ENCODE measurements at regions not wholly inside any gene's neighbourhood (a gene's known extent, or its start where the extent isn't known, plus 50 kb on each side); places are given as distances from the start of the nearest gene placed in this dataset.

DNA sequence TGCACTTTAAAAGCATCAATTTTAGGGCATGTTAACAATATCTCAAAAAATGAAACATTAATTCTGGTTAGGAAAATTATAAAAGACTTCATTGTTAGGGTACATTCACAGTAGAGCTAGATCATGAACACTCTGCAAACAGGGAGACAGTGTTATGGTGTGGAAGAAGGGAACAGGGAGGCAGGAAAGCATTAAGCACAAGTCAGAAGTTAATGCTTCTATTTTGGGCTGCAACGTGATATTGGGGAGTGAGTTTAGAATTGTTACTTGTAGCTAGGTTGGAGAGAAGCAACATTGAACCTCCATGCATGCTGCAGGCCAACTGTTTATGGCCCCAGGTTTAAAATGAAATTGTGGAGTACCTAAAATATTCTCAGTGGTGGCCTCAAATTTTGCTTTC lies 278.1 kb upstream of the NMUR2 start:
- no peak for DNase-seq (ENCODE audit: low read depth)

DNA sequence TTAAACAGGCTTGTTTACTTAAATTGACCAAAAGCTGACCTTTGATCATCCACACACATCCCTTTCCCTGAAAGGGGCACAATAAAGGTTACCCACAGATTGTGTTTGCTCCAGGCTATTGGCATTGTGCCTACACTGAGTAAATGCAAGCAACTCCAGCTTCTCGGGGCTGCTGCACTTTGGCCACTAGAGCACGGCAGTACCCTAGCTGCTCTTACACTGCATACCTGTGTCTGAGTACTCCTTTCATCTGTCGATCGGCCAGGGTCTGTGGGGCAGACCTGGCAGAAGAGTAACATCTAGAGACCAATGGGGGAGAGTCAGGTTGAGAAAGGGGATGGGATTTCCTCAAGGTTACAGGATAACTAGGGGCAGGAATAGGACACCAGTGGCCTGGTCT lies 281.9 kb upstream of the NMUR2 start:
- no peak for DNase-seq (ENCODE audit: low read depth)
- no peak for TF ChIP-seq CTCF (IDR thresholded peaks at IDR 0.05; ENCODE audit: low read depth, low read length, missing control alignments)

More for the DNA sequence above, 278.1 kb upstream of the NMUR2 start:
- no peak for TF ChIP-seq CTCF (IDR thresholded peaks at IDR 0.05; ENCODE audit: low read depth, low read length, missing control alignments)
- no peak overlapping the region for H3K4me3 ChIP-seq (ENCODE audit: low read depth, low read length)

DNA sequence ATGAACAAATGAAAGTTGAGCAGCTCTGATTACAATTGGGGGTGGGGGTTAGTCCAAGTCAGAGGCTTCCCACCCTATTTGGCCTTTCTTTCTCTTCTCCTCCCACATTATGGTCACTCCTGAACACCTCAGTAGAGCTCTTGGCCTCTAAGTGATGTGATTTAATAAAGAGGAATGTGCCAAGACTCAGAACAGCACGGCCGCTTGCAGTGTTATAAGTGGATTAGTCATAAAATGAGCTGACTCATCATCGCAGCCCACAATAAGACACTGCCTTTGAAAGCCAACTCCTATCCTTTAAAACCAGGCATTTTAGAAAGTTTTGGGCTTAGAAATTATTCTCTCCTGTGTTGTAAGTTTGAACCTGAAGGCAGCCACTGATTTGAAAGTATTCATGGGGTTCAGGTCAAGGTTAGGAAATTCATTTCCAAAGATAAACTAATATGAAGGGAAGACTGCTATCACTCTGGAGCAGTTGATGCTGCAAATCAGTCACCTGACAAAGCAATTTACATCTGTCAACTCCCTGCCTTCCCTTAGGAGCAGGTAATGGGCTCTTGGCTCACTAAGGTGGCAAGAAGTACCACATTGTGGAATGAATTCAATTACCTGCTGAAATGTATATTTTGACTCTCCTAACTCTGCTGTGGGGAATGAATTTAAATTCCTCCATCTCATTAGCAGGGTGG lies 283.6 kb upstream of the NMUR2 start:
- H3K4me3 ChIP-seq (ENCODE audit: low read depth, low read length): no peak overlapping the region
- no peak for TF ChIP-seq CTCF (IDR thresholded peaks at IDR 0.05; ENCODE audit: low read depth, low read length, missing control alignments)
- no peak for DNase-seq (ENCODE audit: low read depth)

More for the DNA sequence above, 281.9 kb upstream of the NMUR2 start:
- H3K4me3 ChIP-seq (ENCODE audit: low read depth, low read length): no peak overlapping the region

DNA sequence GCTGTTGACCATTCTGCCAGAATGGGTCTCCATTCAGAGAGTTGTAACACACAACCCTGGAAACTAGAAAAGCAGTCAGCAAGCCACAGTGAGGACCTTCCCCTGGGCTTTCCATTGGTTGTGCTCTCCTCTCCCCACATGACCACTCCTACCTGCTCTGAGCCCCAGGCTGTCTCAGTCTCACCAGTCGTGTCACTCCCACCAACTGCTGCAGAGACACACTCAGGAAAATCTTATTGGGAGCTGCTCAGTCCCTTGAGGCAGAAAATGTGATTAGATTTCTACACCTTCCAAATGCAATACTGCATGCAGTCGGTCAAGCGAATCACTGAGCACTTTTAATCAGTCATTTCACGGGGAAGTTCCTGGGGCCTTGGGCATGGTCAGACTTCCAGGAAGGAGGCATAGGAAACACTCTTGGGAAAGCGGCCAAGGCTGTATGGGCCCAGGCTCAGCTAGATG lies 284.2 kb upstream of the NMUR2 start:
- TF ChIP-seq CTCF (IDR thresholded peaks at IDR 0.05; ENCODE audit: low read depth, low read length, missing control alignments): no peak
- no peak overlapping the region for H3K4me3 ChIP-seq (ENCODE audit: low read depth, low read length)
- DNase-seq (ENCODE audit: low read depth): no peak

DNA sequence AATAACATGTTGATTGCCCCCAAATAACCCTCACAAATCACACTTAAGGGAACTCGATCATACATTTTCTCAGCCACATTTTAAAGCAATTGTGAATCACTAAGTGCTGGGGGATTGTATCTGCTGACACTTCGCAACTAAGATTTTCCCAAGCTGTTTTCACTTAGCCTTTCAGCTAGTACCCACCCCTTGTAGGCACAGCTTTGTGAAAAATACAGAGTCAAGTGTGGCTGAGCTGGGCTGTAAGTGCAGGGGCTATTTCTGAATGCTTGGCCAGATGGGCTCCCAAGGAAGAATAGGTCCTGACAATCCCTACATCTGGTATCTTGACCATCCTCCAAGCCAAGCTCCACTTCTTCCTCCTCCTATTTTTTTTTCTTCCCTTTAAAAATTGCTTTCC lies 289.2 kb upstream of the NMUR2 start:
- no peak overlapping the region for H3K4me3 ChIP-seq (ENCODE audit: low read depth, low read length)
- no peak for TF ChIP-seq CTCF (IDR thresholded peaks at IDR 0.05; ENCODE audit: low read depth, low read length, missing control alignments)
- DNase-seq (ENCODE audit: low read depth): no peak

DNA sequence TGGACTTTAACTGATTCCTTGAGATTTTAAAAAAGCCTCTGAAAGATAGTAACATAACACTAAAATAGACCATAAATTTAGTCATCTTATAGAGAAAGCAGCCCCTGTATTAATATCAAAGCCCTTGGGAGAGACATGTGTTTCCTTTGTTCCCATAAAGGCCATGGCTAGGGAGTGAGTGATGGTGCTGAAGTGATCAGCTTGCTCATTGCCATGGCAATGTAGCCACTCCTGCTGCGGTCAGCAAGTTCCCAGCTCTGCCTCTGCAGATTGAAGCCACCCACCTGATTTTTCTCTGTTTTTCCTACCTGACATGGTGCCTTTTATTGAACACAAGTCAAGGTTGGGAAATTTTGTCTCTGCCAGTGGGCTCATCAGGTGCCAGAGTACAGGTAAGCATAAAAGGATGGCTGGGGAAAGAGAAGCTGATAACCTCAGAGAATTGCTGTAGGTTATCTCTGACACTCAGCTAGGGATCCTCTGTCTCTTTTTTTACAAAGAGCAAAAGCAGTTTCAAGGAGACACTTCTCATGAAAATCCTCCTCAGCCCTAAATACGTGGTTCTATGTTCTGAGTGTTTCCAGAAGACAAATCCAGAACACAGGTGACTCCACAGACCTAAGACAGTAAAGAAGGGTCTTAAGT lies 296.3 kb upstream of the NMUR2 start:
- H3K4me3 ChIP-seq (ENCODE audit: low read depth, low read length): no peak overlapping the region
- no peak for DNase-seq (ENCODE audit: low read depth)
- no peak for TF ChIP-seq CTCF (IDR thresholded peaks at IDR 0.05; ENCODE audit: low read depth, low read length, missing control alignments)

- H3K4me3 ChIP-seq (ENCODE audit: low read depth, low read length): no peak overlapping the region
- TF ChIP-seq CTCF (IDR thresholded peaks at IDR 0.05; ENCODE audit: low read depth, low read length, missing control alignments): no peak
- no peak for DNase-seq (ENCODE audit: low read depth)
Measured at GRCh38 chr5:152704286-152704685, 299.2 kb upstream of the NMUR2 start.
